PC-3 (cell line): ENCODE measurements at regions not wholly inside any gene's neighbourhood (a gene's known extent, or its start where the extent isn't known, plus 50 kb on each side); places are given as distances from the start of the nearest gene placed in this dataset.

ENCODE experiments used
- CTCF ChIP-seq: fragments of 300-600 bp; sonication (generic); conservative IDR thresholded peaks from 2 replicates; pipeline ENCODE4 v1.5.1; 2017; ENCODE audit warnings: antibody characterized with exemption, low read depth, mild to moderate bottlenecking, low read length
- EZH2 ChIP-seq: fragments of 300-600 bp; sonication (generic); IDR thresholded peaks from one replicate; pipeline ENCODE4 v1.6.1; 2017; ENCODE audit warnings: antibody characterized with exemption, mild to moderate bottlenecking, low read length; ENCODE audit not compliant: unreplicated experiment
- EZH2phosphoT487 ChIP-seq: fragments of 300-600 bp; sonication (generic); IDR thresholded peaks from 2 replicates; pipeline ENCODE4 v1.6.1; 2018; ENCODE audit warnings: mild to moderate bottlenecking, antibody characterized with exemption, low read length, borderline replicate concordance

- TF ChIP-seq CTCF (no peak), EZH2 (no peak), EZH2phosphoT487 (no peak)
Observed at GRCh38 chr2:187198136-187198535, 249.9 kb downstream of the CALCRL start.
